ENCODE measurements at regions not wholly inside any gene's neighbourhood (a gene's known extent, or its start where the extent isn't known, plus 50 kb on each side); places are given as distances from the start of the nearest gene placed in this dataset.

- intact Hi-C loops (cut with DNase I): no loop called here
- DNase-seq (ENCODE audit: low spot score) (no peak), ATAC-seq (no peak)
These were observed 230.7 kb upstream of the RTL1 start for GRCh38 chr14:101134161-101134631.

GRCh38 chr14:101134851-101135433 is 231.4 kb upstream of the RTL1 start:
- DNase-seq (ENCODE audit: low spot score) (peak; percentile 49), ATAC-seq (no peak)
- intact Hi-C loops (cut with DNase I): no loop called here

DNA sequence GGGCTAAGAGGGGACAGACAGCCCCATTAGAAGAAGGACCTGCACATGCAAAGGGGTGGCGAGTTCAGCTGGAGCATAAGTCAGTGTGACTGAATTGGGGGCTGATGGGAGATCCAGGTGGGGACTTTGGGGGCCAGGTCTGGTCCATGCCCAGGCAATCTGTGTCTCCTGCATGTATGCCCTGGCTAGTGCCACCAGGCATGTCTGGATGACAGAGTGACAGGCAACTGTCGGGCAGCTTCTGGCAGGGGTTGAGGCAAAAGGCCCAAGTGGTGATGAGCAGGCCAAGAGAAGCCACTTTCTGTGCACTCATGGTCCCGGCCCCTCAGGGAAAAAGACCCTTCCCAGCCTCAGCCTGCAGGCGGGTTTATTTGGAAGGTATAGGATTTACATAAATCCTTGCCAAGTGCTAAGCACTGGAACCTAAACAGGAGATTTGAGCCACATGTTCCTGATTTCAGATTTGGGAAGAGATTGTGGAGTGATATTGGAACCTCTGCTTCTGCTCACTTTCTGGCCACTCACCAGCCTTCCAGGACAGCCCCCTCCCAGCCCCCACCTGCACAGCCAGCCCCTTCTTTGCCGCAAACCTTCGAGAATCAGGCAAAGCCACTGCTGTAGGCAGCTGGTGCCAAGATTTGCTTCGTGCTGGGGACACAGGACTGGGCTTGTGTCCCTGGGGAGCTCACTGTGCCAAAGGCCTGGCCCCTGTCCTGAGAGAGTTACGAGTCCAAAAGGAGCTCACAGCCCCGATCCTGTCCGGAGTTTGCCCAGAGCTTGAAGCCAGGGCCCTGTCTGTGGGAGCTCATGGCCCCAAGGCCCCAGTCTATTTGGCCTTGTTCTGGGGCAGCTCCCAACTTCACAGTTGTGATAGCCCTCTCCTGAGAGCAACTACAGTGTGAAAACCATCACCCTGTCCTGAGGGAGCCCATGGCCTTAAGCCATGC is 232.5 kb upstream of the RTL1 start:
- intact Hi-C loops (cut with DNase I): no loop called here
- DNase-seq (ENCODE audit: low spot score) (no peak), ATAC-seq (no peak)

DNA sequence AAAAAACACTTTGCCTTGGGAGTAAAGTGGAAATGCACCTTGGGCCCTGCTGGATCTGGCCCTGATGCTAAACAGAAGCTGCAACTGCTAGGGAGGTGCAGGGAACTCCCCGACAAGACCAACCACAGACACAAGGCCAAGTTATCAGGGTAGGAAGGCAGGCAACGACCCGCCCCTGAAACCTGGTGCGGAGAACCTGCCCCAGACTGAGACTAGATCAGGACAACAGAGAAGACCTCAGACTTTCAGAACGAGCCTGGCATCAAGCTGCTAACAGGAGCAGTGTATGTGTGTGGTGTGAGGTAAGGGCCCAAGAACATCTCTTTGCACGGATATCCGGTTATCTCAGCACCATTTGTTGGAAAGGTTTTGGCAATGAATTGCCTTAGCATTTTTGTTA is 233.7 kb upstream of the RTL1 start:
- ATAC-seq: no peak
- intact Hi-C loops (cut with DNase I): no loop called here

DNA sequence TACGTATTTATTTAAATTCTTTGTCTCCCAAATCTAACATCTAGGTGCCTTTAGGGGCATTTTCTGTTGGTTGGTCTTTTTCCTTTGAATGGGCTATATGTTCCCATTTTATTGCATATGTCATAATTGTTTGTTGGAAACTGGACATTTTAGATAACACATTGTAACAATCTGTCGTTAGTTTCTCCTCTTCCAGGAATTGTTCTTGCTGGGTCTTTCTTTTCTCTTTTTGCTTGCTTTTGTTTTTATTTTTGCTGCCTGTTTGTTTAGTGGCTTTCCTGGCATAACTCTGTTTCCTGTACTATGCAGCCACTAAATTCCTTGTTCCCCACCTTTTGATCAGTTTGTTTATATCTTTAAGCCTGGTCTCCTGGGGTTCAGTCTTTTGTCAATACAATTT is 244.3 kb upstream of the RTL1 start:
- DNase-seq (ENCODE audit: low spot score) (no peak), ATAC-seq (no peak)
- intact Hi-C loops (cut with DNase I): no loop called here

More for the DNA sequence above, 233.7 kb upstream of the RTL1 start:
- DNase-seq (ENCODE audit: low spot score): no peak

- intact Hi-C loops (cut with DNase I): no loop called here
- no peak for ATAC-seq
- no peak for DNase-seq (ENCODE audit: low spot score)
These were observed 246.6 kb upstream of the RTL1 start for GRCh38 chr14:101150039-101150610.

DNA sequence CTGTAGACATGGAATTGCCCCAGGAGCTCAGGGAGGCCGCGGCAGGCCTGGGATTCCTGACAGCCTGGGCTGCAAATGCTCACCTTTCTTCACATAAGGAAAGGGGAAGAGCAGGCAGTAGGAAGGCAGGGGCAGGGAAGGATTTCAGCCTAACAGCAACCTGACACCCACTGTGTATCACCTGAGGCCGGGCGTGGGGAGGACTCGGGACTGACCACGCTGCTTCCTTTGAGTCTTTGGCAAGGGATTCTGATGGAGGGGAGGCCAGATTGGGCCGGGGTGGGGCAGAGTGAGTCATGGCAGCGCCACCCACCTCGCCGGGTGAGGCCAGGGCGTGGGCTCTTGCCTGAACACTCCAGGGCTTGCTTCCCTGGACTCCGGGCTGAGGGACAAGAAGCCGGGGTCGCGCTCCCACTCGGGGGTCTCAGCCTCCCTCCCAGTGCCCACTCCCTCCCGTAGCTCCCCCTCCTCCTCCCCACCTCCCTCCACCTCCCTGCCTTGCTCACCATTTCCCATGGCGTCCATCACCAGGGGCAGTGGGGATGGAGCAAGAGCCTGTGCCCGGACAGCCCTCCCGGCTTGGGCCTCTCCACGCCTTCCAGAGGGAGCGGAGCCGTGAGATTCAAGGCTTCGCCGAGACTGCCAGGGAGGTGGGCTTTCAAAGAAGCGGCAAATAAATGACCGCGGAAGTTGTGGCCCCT is 247.9 kb upstream of the RTL1 start:
- intact Hi-C loops (cut with DNase I): no loop called here
- ATAC-seq: peak; percentile 85
- DNase-seq (ENCODE audit: low spot score): no peak

GRCh38 chr14:101151927-101152305 is 248.4 kb upstream of the RTL1 start:
- peak; percentile 48 for ATAC-seq
- intact Hi-C loops (cut with DNase I): no loop called here
- DNase-seq (ENCODE audit: low spot score): no peak

GRCh38 chr14:101152855-101153254 is 249.3 kb upstream of the RTL1 start:
- no peak for DNase-seq (ENCODE audit: low spot score)
- intact Hi-C loops (cut with DNase I): no loop called here

DNA sequence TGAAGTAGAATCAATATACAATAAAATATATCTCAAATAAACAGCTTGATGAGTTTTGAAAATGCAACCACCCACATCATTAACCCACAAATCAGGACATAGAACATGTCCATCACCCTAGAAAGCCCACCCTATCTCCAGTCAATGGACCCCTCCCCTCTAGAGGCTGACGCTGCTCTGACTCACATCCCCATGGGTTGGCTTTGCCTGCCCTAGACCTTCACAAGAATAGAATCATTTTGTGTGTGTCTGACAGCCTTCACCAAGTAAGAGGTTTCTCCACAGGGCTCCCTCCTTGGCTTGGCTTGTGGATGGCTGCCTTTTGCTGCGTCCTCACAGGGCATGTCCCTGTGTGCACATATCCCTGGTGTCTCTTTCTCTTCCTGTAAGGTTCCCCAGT is 250.2 kb upstream of the RTL1 start:
- ATAC-seq (no peak), DNase-seq (ENCODE audit: low spot score) (no peak)
- intact Hi-C loops (cut with DNase I): no loop called here

More at GRCh38 chr14:101152855-101153254, 249.3 kb upstream of the RTL1 start:
- ATAC-seq: no peak

DNA sequence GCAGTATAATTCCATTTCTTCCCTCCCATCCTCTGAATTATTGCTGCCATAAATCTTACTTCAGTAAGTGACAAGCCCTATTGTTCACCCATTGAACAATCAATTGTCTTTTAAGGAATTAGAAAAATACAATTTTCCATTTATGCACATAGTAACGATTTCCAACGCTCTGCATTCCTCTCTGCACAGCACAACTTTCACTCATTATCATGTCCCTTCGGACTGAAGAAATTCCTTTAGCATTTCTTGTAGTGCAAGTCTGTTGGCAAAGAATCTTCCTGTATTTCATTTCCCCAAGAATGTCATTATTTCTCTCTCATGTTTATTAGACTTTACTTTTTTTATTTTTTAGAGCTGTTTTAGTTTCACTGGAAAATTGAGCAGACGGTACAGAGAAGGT is 252.1 kb upstream of the RTL1 start:
- intact Hi-C loops (cut with DNase I): no loop called here
- DNase-seq (ENCODE audit: low spot score): no peak
- ATAC-seq: no peak

DNA sequence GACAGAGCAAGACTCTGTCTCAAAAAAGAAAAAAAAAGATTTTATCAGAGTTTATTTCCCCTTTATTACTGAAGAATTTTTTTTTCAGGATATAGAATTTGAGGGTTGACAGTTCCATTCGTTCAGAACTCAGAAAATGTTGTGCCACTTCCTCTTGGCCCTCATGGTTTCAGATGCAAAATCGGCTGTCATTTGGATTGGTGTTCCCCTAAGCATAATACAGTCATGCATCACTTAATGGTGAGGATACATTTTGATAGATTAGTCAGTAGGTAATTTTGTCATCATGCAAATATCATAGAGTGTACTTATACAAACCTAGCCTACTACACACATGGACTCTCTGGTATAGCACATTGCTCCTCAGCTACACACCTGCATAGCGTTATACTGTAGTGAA is 263.9 kb upstream of the RTL1 start:
- DNase-seq (ENCODE audit: low spot score) (no peak), ATAC-seq (no peak)
- intact Hi-C loops (cut with DNase I): no loop called here

DNA sequence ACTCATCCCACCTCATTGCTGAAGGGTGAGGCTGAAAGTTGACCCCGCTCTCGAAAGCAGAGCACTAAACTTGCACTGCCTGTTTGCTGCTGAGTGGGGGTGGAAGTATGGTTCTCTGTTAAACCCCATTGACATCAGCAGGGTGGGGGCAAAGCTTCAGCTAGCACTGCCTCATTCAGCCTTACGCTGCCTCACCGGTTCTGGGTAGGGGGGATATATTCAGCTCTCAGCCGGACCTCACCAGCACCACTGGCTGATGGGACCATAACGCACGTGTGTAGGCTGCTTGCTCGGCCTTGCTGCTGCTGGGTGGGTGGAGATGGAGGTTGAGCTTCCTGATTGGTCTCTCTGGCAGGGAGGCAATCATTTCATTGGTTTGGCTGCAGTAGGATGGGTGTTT is 265.7 kb upstream of the RTL1 start:
- intact Hi-C loops (cut with DNase I): no loop called here
- no peak for ATAC-seq
- no peak for DNase-seq (ENCODE audit: low spot score)

DNA sequence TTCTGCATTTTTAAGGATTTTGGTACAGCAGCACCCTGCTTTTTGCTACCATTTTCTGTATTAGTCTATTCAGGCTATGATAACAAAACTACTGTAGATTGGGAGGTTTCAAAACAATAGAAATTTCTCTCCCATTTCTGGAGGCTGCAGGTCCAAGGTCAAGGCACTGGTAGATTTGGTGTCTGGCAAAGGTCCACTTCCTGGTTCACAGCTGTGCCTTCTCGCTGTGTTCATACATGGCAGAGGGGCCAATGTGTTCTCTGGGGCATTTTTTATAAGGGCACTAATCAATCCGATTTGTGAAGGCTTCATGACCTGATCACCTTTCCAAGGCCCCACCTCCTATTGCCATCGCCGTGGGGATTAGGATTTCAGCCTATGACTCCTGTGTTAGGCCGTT is 268.1 kb upstream of the RTL1 start:
- ATAC-seq: no peak
- DNase-seq (ENCODE audit: low spot score): no peak
- intact Hi-C loops (cut with DNase I): no loop called here

- DNase-seq (ENCODE audit: low spot score) (peak; percentile 39), ATAC-seq (no peak)
- intact Hi-C loops (cut with DNase I): no loop called here
These were observed 270.4 kb upstream of the RTL1 start for GRCh38 chr14:101173698-101174521.

- no peak for DNase-seq (ENCODE audit: low spot score)
- intact Hi-C loops (cut with DNase I): no loop called here
- no peak for ATAC-seq
These were observed 271.0 kb upstream of the RTL1 start for GRCh38 chr14:101174522-101174838.

GRCh38 chr14:101174980-101175606 is 271.6 kb upstream of the RTL1 start:
- ATAC-seq (no peak), DNase-seq (ENCODE audit: low spot score) (peak; percentile 38)
- intact Hi-C loops (cut with DNase I): no loop called here

GRCh38 chr14:101175731-101176534 is 272.4 kb upstream of the RTL1 start:
- ATAC-seq (no peak), DNase-seq (ENCODE audit: low spot score) (no peak)
- intact Hi-C loops (cut with DNase I): no loop called here
